Retinal pigment epithelial cell (primary cell): ENCODE measurements at regions not wholly inside any gene's neighbourhood (a gene's known extent, or its start where the extent isn't known, plus 50 kb on each side); places are given as distances from the start of the nearest gene placed in this dataset.

Experiments
- DNase-seq: peaks from one replicate; pipeline ENCODE4 v3.0.0-alpha.2; 2010; ENCODE audit warnings: low read depth
- H3K4me3 ChIP-seq: 2 replicates; pipeline ENCODE4 v1.5.1; 2011; ENCODE audit warnings: mild to moderate bottlenecking, low read length, control low read depth, moderate library complexity
- CTCF ChIP-seq: conservative IDR thresholded peaks from 2 replicates; pipeline ENCODE4 v1.5.1; 2011; ENCODE audit warnings: low read depth, low read length, control low read depth, inconsistent platforms

GRCh38 chr6:11364971-11365397, 132.5 kb upstream of the NEDD9 start:
- DNase-seq: no peak
- no peak for TF ChIP-seq CTCF
- H3K4me3 ChIP-seq: no peak overlapping the region

GRCh38 chr6:11363881-11364576, 131.6 kb upstream of the NEDD9 start:
- TF ChIP-seq CTCF: no peak
- no peak for DNase-seq
- H3K4me3 ChIP-seq: no peak overlapping the region

GRCh38 chr6:11362564-11362963, 130.1 kb upstream of the NEDD9 start:
- TF ChIP-seq CTCF: no peak
- no peak for DNase-seq
- no peak overlapping the region for H3K4me3 ChIP-seq

- TF ChIP-seq CTCF: no peak
- no peak for DNase-seq
These were observed 126.7 kb upstream of the NEDD9 start for GRCh38 chr6:11358904-11359830.

GRCh38 chr6:11357285-11357684, 124.8 kb upstream of the NEDD9 start:
- DNase-seq: no peak
- no peak overlapping the region for H3K4me3 ChIP-seq
- TF ChIP-seq CTCF: no peak

More at GRCh38 chr6:11358904-11359830, 126.7 kb upstream of the NEDD9 start:
- H3K4me3 ChIP-seq: no peak overlapping the region

- TF ChIP-seq CTCF: no peak
- no peak overlapping the region for H3K4me3 ChIP-seq
- no peak for DNase-seq
These were observed 124.1 kb upstream of the NEDD9 start for GRCh38 chr6:11356404-11357155.
